Suprapubic skin (tissue), 4 donors: ENCODE measurements at regions not wholly inside any gene's neighbourhood (a gene's known extent, or its start where the extent isn't known, plus 50 kb on each side); places are given as distances from the start of the nearest gene placed in this dataset.
"Not testable (repeated sequence)": the region's sequence is repeated elsewhere in the genome, so short reads cannot be mapped to it uniquely, and the experiment has no call there.

ENCODE experiments used
- DNase-seq, 2 donors: peaks; one replicate each; pipeline ENCODE4 v3.0.0-alpha.2; 2019; ENCODE audit warnings: low spot score in 2 of 2
- H3K27ac ChIP-seq: fragments of 200-600 bp; sonication (generic); one replicate; pipeline ENCODE4 v1.5.1; 2019
- H3K27me3 ChIP-seq: fragments of 200-600 bp; sonication (generic); one replicate; pipeline ENCODE4 v1.5.1; 2019
- H3K36me3 ChIP-seq: fragments of 200-600 bp; sonication (generic); one replicate; pipeline ENCODE4 v1.5.1; 2019
- H3K4me1 ChIP-seq: fragments of 200-600 bp; sonication (generic); one replicate; pipeline ENCODE4 v1.5.1; 2019
- H3K4me3 ChIP-seq: fragments of 200-600 bp; sonication (generic); one replicate; pipeline ENCODE4 v1.5.1; 2019; ENCODE audit warnings: mild to moderate bottlenecking
- H3K9me3 ChIP-seq: fragments of 200-600 bp; sonication (generic); one replicate; pipeline ENCODE4 v1.5.1; 2019
- EP300 ChIP-seq: sonication (generic); formaldehyde crosslinking; IDR thresholded peaks from one replicate; pipeline ENCODE4 v1.6.1; 2017; ENCODE audit warnings: antibody characterized with exemption
- POLR2A ChIP-seq, 2 donors: fragments of 450-650 bp; IDR thresholded peaks; one replicate each; pipeline ENCODE4 v1.6.1; 2017; ENCODE audit warnings: antibody characterized with exemption in 2 of 2, mild to moderate bottlenecking in 2 of 2, moderate library complexity in 2 of 2
- POLR2AphosphoS5 ChIP-seq, 3 donors: sonication (generic); formaldehyde crosslinking; IDR thresholded peaks; one replicate each; pipeline ENCODE4 v1.6.1; 2017; ENCODE audit warnings: antibody characterized with exemption in 3 of 3
- WGBS: methylation state at CpG from one replicate; pipeline ENCODE4 v1.1.5; 2018; 5-methylcytosine and 5-hydroxymethylcytosine counted together
- TF ChIP-seq, protein P1 (sequence below), 2 donors: fragments of 200-600 bp in 1 of 2; fragments of 450-650 bp in 1 of 2; sonication (generic) in 1 of 2; IDR thresholded peaks; one replicate each; pipeline ENCODE4 v1.5.1; 2016 to 2019; ENCODE audit warnings: antibody characterized with exemption in 2 of 2, mild to moderate bottlenecking in 1 of 2, moderate library complexity in 1 of 2

- no peaks in the 10 kb centered on the region for H3K9me3 ChIP-seq
- H3K36me3 ChIP-seq: no peaks in the 10 kb centered on the region
- no peak for TF ChIP-seq POLR2A (IDR thresholded peaks at IDR 0.05)
- TF ChIP-seq, protein P1, sequence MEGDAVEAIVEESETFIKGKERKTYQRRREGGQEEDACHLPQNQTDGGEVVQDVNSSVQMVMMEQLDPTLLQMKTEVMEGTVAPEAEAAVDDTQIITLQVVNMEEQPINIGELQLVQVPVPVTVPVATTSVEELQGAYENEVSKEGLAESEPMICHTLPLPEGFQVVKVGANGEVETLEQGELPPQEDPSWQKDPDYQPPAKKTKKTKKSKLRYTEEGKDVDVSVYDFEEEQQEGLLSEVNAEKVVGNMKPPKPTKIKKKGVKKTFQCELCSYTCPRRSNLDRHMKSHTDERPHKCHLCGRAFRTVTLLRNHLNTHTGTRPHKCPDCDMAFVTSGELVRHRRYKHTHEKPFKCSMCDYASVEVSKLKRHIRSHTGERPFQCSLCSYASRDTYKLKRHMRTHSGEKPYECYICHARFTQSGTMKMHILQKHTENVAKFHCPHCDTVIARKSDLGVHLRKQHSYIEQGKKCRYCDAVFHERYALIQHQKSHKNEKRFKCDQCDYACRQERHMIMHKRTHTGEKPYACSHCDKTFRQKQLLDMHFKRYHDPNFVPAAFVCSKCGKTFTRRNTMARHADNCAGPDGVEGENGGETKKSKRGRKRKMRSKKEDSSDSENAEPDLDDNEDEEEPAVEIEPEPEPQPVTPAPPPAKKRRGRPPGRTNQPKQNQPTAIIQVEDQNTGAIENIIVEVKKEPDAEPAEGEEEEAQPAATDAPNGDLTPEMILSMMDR (IDR thresholded peaks at IDR 0.05): no peak
- no peak for TF ChIP-seq POLR2AphosphoS5 (IDR thresholded peaks at IDR 0.05)
- no peak for TF ChIP-seq EP300
- no peak for DNase-seq
- 64% methylated on average over 3 of the region's 3 CpGs for WGBS
- H3K4me3 ChIP-seq: no peak overlapping the region
- no peak overlapping the region for H3K27ac ChIP-seq
- no peaks in the 10 kb centered on the region for H3K27me3 ChIP-seq
- no peaks in the 10 kb centered on the region for H3K4me1 ChIP-seq
Observed at GRCh38 chr2:22079583-22079982, 955.8 kb downstream of the TDRD15 start.

DNA sequence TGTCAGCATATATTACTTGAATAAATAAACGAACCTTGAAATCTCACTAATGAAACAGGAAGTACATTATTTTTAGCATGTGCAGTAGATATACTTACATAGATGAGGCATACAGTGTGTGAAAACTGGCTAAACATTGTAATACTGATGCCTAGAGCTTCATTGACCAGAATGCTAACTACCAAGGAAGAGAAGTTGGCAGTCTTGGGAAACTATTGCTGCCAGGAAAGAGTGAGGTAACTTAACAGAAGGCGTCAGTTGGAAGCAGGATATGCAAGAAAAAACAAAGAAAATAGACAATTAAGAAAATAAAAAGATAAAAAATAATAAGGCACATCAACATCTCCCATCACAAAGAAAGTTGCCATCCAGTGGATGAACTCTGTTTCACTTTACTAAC, 963.0 kb downstream of the TDRD15 start:
- no peak for TF ChIP-seq POLR2A (IDR thresholded peaks at IDR 0.05)
- no peak for TF ChIP-seq EP300
- no peak for TF ChIP-seq POLR2AphosphoS5 (IDR thresholded peaks at IDR 0.05)
- TF ChIP-seq, protein P1 (IDR thresholded peaks at IDR 0.05): no peak
- Histone ChIP-seq H3K4me1 (no peaks in the 10 kb centered on the region), H3K27me3 (no peaks in the 10 kb centered on the region), H3K9me3 (no peaks in the 10 kb centered on the region), H3K36me3 (no peaks in the 10 kb centered on the region), H3K27ac (no peak overlapping the region), H3K4me3 (no peak overlapping the region)
- DNase-seq: no peak
- WGBS: 46% methylated on average over 2 of the region's 2 CpGs

DNA sequence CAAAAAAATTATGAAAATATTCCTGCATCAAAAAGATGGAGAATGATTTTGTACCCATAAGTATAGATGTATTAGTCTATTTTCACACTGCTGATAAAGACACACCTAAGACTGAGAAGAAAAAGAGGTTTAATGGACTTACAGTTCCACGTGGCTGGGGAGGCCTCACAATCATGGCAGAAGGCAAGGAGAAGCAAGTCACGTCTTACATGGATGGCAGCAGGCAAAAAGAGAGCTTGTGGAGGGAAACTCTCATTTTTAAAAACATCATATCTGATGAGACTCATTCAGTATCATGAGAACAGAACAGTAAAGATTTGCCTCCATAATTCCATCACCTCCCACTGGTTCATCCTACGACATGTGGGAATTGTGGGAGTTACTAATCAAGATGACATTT, 979.8 kb downstream of the TDRD15 start:
- H3K27ac ChIP-seq, H3K36me3 ChIP-seq, H3K4me3 ChIP-seq, H3K9me3 ChIP-seq, DNase-seq, H3K4me1 ChIP-seq, H3K27me3 ChIP-seq: not testable (repeated sequence)
- 81% methylated on average over 3 of the region's 3 CpGs for WGBS

DNA sequence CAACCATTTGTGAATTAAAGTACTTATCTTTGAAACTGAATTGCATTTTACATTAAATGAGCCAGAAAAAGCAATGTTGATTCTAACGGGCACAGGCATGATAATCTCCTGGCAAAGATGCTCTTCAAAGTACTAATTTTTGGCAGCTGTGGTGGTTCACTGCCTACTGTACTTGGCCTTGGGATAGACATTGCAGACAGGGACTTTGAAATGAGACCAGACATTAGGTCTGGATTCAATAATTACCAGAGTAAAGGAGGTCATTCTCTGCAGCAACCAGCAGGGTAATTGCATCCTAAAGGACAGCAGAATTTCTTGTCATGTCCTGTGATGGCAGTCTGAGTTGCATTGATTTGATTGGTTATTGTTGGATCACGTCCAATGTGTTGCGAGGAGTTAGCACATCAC, 986.5 kb downstream of the TDRD15 start:
- no peak overlapping the region for H3K4me3 ChIP-seq
- H3K9me3 ChIP-seq: no peaks in the 10 kb centered on the region
- no peak overlapping the region for H3K27ac ChIP-seq
- no peaks in the 10 kb centered on the region for H3K4me1 ChIP-seq
- H3K27me3 ChIP-seq: no peaks in the 10 kb centered on the region
- 45% methylated on average over 3 of the region's 3 CpGs for whole genome bisulfite sequencing
- TF ChIP-seq POLR2AphosphoS5 (IDR thresholded peaks at IDR 0.05) (no peak), EP300 (no peak), POLR2A (IDR thresholded peaks at IDR 0.05) (no peak)
- TF ChIP-seq, protein P1 (IDR thresholded peaks at IDR 0.05): no peak
- DNase-seq: no peak
- H3K36me3 ChIP-seq: no peaks in the 10 kb centered on the region

DNA sequence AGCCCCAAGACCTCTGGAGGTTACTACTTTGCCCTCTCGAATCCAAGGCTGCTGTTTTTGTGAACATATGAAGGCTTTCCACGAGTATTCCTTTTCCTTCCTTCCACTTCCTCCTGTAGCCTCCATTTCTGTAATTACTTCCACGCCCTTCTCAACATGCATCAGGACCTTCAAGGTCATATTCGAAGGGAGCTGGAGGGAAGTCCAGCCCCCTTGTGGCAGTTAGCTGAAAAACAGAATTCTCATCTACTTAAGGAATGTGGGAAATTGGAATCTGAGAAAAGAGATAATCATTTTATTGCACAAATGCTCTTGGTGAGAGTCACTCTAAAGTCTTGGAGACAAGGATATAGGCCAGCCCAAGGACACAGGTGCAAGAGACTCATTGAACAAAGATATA, 1000.2 kb downstream of the TDRD15 start:
- Histone ChIP-seq H3K36me3 (no peaks in the 10 kb centered on the region), H3K4me3 (no peak overlapping the region), H3K27me3 (no peaks in the 10 kb centered on the region), H3K27ac (no peak overlapping the region), H3K9me3 (no peaks in the 10 kb centered on the region), H3K4me1 (no peaks in the 10 kb centered on the region)
- TF ChIP-seq POLR2AphosphoS5 (IDR thresholded peaks at IDR 0.05) (no peak), EP300 (no peak), POLR2A (IDR thresholded peaks at IDR 0.05) (no peak)
- TF ChIP-seq, protein P1 (IDR thresholded peaks at IDR 0.05): no peak
- 69% methylated on average over 4 of the region's 4 CpGs for WGBS
- DNase-seq: no peak

DNA sequence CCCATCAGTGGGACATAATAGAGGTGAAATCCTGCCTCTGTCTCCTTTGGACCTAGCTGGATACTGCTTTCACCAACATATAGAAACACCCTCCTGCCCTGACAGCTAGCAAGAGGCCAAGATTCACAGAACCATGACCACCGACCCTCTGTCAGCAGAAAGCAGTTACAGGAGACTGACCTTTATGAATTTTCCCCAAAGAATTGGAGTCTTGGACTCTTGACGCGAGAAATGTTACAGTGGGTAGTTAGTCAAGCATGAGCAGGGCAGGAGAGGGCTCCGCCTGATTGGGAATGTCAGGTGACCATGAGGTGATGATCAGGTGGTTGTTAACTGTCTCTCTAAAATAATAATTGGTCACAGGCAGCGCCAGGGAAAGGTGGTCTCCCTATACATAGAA, 1002.3 kb downstream of the TDRD15 start:
- WGBS: 90% methylated on average over 5 of the region's 5 CpGs
- no peaks in the 10 kb centered on the region for H3K4me1 ChIP-seq

More for the DNA sequence above, 1002.3 kb downstream of the TDRD15 start:
- H3K27ac ChIP-seq: no peak overlapping the region
- DNase-seq: no peak
- TF ChIP-seq POLR2A (IDR thresholded peaks at IDR 0.05) (no peak), EP300 (no peak), POLR2AphosphoS5 (IDR thresholded peaks at IDR 0.05) (no peak)
- TF ChIP-seq, protein P1 (IDR thresholded peaks at IDR 0.05): no peak
- no peak overlapping the region for H3K4me3 ChIP-seq
- H3K9me3 ChIP-seq: no peaks in the 10 kb centered on the region
- H3K36me3 ChIP-seq: no peaks in the 10 kb centered on the region
- H3K27me3 ChIP-seq: no peaks in the 10 kb centered on the region
